DLD1 (cell line): ENCODE measurements at regions not wholly inside any gene's neighbourhood (a gene's known extent, or its start where the extent isn't known, plus 50 kb on each side); places are given as distances from the start of the nearest gene placed in this dataset.

ENCODE experiments used
- in situ Hi-C: cut with HindIII; loops from 2 replicates; pipeline ENCODE4 v1.10.0; 2017; ENCODE audit warnings: low sequenced_read_pairs

GRCh38 chr4:186927624-186928023 lies 204.0 kb upstream of the FAT1 start:
- in situ Hi-C loops = loop anchor here (5.0 kb wide), 1 partner anchor 75 kb away; no protein-coding TSS in a partner anchor

DNA sequence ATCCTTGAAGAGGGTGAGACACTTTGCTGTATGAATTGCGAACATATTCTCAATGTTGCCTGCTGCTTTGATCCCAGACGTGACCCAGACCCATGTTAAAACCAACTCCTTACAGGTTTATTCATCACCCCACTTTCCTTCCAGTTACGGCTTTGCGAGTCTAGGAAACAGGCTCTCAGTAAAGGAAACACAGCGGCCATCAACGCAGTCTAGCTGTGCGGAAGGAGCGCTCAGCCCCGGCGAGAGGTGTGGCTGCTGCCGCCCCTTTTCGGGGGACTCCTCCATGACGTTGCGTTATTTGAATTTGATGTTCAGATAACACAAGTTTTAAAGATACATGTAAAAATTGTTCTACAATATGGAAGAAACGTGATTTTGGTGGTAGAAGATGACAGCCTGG lies 206.4 kb upstream of the FAT1 start:
- in situ Hi-C loops = no loop called here

- in situ Hi-C loops = no loop called here
Observed at GRCh38 chr4:186931519-186931918, 207.9 kb upstream of the FAT1 start.

DNA sequence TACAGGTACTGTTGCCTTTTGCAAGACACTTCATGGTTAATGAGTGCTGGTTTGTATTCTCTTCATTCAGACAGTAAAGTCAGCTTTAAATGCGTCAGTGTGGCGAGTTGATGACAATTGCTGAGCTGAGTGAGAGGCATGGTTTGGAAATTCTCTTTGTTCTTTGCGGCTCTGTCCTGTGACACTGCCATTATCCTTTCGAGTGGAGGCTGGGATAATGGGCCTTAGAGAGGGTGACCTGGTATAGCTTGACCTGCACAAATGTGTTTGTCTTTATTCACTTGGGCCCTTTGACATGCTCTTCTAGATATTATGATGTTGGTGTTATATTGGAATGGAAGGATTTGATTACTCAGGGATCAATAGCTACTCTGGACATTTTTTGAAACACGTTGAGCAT lies 208.5 kb upstream of the FAT1 start:
- in situ Hi-C loops = no loop called here

- in situ Hi-C loops = no loop called here
Observed at GRCh38 chr4:186932631-186933187, 209.1 kb upstream of the FAT1 start.

DNA sequence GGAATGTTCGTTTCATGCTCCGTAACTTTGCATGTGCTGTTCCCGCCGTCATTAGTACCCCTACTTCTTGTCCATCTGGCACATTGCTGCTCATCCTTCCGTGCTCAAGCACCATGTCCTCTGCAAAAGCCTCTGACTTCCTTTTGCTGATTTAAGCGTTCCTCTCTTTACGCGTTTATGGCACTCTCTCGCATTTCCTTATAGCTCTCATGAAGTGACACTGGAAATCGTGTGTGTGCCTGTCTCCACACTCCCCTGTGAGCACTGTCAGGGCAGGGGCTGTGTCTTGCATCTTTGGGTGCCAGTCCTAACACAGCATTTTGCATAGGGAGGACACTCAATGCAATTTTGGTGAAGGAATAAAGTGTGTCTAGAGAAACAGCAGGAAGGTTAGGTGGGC lies 210.6 kb upstream of the FAT1 start:
- in situ Hi-C loops = no loop called here

DNA sequence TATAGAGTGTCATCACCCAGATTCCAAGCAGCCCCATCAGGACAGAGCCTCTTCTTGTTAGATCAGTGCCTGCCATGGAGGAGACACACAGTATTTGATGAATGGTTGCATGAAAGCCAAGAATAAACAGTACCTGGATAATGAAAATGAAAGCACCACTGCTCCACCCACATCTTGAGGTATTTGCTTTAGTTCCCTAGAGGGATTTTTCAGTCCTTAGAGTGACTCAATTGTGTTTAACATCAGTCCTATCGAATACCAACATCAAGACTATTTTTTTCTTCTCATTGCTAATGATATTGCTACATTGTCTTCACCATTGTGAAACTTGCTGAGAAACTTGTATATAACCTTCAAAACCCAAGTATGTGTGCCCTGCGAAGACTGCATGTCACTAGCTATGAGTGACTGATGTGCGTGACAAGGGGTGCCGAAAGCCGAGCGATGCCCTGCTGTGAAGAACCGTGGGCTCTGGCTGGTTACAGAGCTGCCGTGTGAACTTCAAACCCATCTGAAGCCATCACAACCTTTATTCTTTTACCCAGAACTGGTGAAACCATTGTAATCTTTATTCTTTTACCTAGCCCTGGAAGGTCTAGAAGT lies 211.3 kb upstream of the FAT1 start:
- in situ Hi-C loops = no loop called here

DNA sequence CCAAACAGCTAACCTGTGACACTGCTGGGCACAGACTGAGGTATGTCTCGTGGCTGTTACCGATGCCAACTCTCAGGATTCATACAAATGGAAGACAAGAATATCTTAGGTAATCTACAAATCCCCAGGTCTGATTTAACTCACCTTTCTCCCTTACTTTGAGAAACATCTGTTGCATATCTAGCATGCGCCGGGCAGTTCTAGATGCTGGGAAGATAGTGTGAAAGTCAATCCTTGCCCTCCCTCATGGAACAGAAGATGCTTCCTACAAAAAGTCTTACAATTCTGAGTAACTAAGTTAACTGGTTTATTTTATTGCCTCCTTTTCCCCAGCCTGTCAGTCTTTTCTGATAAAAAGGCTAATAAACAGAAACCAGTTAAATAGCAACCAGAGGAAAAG lies 212.2 kb upstream of the FAT1 start:
- in situ Hi-C loops = no loop called here

- in situ Hi-C loops = no loop called here
Observed at GRCh38 chr4:186936496-186937375, 213.1 kb upstream of the FAT1 start.

- in situ Hi-C loops = no loop called here
Observed at GRCh38 chr4:186939226-186939625, 215.6 kb upstream of the FAT1 start.

- in situ Hi-C loops = no loop called here
Observed at GRCh38 chr4:186939766-186940165, 216.1 kb upstream of the FAT1 start.

GRCh38 chr4:186940476-186940875 lies 216.8 kb upstream of the FAT1 start:
- in situ Hi-C loops = no loop called here

DNA sequence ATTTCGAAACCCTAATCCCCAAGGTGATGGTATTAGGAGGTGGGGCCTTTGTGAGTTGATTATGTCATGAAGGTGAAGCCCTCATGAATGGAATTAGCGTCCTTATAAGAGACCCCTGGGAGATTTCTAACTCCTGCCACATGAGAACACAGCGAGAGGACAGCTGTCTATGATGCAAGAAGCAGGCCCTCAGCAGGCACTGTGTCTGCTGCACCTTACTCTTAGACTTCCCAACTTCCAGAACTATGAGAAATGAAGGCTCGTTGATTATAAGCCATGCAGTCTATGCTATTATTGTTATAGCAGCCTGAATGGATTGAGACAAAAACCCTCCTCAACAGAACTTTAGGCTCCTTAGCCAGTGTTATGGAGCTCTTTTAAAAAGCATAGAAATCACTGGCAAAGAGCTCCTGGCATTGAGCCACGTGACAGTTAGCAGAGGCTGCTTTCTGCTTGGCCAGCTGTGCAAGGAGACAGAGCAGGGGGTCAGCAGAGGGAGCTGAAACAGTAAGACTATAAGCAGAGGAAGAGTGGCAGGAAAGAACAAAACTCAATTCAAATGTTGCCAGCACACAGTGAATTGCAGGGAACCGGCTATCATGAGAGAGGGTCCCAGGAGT lies 219.2 kb upstream of the FAT1 start:
- in situ Hi-C loops = no loop called here

- in situ Hi-C loops = no loop called here
Observed at GRCh38 chr4:186943411-186943810, 219.8 kb upstream of the FAT1 start.

- in situ Hi-C loops = no loop called here
Observed at GRCh38 chr4:186946136-186946535, 222.5 kb upstream of the FAT1 start.

- in situ Hi-C loops = no loop called here
Observed at GRCh38 chr4:186946682-186947294, 223.1 kb upstream of the FAT1 start.

DNA sequence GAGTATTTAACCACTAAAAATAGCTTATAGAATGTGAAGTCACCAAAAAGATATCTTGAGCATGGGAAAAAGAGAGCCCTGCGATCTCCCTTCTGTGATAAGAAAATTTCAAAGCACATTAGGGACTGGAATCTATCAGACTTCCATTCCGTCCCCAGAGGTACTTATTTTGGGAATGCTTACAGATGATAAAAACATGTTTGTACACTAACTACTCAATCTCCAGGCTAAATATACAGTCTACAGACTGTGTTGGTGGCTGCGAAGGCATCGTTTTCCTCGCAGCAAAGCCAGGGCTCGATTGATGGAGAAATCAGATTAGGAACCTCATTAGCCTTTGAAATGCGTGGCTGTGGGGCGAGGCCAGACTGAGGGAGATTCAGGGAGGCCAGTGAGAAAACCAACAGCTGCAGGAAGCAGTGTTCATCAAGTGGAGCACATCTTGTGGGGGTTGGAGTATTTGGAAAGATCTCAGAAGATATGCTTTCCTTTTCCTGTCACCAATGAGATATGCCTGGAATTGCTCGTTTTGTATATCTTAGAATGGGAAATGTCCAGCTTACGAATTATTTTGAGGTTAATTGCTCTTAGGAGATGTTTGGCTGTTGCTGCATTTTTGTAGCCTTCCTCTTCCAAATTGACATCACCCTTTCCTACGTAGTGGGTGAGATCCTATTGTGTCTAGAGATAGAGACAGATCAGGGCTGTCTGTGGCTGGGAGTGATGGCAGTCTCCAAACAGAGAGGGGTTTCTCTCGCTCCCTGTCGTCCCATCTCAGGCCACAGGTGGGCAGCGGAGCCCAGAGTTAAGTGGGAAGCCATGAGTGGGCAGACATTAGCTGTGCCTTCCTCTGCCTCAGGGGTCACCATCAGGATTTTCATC lies 224.9 kb upstream of the FAT1 start:
- in situ Hi-C loops = no loop called here

DNA sequence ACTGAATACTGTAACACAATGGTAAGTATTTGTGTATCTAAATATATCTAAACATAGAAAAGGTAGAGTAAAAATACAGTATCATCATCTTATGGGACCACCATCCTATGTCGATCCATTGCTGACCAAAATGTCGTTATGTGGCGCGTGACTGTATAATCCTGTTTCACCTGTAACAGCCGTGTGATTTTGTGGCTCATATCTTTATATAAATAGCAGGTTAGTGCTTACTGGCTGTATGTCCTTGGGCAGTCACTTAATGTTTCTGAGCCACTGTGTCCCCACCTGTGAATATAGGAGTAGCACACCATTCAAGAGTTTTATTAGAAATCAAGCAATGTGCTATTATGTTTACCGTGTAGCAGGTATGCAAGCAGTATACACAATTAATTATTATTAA lies 226.2 kb upstream of the FAT1 start:
- in situ Hi-C loops = no loop called here

DNA sequence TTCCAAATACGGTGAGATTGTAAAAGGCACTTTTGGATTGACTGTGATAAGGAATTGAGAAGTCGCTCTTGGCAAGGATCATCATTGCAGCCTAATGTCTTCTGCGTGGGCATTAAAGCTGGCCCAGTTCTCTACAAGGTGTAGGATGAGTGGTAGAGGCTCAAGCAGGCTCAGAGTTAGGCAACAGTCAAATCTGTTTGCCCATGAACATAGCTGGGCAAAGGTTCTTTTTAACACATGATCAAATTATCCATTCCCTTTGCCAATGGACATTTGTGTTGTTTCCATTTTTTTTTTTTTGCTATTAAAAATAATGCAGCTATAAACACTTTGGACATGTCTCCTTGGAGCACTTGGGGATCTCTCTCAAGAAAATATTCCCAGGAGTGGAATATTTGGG lies 229.1 kb upstream of the FAT1 start:
- in situ Hi-C loops = no loop called here

DNA sequence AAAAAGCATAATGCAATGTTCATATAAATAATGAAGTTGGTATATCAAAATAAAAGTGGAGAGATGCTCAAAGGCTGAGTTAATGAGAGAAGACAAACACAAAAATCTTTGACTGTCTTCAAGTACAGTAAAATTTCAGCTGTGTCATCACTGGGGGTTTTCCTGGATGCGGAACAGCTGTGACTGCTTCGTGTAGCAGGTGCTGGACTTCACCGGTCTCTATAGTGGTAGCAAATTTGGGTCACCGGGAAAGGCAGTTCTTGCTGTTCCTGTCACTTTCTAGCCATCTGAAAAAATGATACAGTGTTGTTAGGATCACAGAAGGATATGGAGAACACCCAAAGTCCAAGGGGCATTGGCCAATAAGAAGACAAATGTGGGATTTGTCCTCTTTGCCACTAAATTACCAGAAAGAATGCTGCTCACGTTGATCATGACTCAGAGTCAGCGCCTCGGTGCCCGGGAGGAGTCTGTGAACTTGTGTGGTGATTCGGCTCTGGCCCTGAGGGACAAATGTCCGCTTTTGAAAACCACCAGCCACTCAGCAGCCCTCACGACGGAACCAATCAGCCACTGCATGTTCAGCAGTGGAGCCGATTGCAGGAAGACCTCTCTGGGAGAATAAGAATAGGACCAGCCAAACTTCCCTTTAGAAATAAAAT lies 230.1 kb upstream of the FAT1 start:
- in situ Hi-C loops = no loop called here
